NCI-H1105 treated with DMSO at 0.1 percent for 48 hours (cell line): ENCODE measurements at regions not wholly inside any gene's neighbourhood (a gene's known extent, or its start where the extent isn't known, plus 50 kb on each side); places are given as distances from the start of the nearest gene placed in this dataset.

Experiments
- DNase-seq: peaks from one replicate; lab custom pipeline; 2025; lab: John Stamatoyannopoulos, UW

- no peak for DNase-seq
Observed at GRCh38 chr13:79778741-79779460, 297.9 kb downstream of the NDFIP2 start.

- no peak for DNase-seq
Observed at GRCh38 chr13:79777504-79777903, 296.5 kb downstream of the NDFIP2 start.

DNA sequence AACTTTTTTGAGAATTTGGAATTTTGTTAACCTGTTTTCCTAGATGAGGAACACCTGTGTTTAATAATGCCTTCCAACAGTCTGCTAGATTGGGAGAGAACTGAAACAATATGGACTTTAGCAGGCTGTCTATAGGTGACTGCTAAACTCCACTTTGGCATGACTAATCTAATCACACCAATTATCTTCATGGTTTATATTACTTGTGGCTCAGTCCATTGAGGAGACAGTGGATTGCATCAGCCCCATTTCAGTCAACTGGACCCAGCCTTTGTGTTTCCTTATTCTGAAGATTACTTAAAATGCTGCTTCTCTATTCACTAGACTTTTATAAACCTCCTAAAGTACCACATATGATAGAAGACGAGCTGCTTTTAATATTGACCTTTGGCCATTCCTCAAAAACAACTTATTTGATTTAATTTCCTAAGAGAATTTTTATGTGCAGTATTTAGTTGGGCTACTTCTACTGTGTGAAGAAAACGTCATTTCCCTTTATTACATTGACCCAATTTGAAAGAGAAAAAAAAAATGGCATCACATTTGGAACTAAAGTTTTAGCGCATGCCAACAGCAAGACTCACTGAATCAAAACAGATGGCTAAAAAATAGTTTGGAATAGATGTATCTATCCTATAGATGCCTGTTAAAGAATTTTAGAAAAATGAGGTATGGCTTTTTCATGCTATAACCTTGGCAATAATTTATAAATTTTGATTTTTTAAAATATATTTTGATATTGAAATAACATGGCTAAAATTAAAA is 295.8 kb downstream of the NDFIP2 start:
- no peak for DNase-seq

- DNase-seq = no peak
Observed at GRCh38 chr13:79775830-79776229, 294.9 kb downstream of the NDFIP2 start.

DNA sequence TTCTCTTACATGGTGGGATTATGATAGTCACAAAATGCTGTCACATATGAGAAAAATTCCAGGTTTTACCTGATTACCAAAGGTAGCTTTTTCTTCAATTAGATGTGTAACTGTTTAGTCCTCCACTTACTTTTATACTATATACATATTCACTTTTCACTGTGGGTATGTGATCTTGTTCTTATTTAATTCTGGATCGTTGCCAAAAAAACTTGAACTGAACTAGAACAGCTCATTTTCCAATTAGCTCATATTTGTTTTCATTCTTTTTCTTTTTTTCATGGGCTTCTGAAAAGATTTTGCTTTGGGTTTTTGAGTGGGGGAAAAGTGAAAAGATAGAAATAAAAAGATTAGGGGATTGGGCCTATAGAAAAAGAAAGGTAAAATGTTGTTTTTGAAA is 291.9 kb downstream of the NDFIP2 start:
- DNase-seq = no peak

DNA sequence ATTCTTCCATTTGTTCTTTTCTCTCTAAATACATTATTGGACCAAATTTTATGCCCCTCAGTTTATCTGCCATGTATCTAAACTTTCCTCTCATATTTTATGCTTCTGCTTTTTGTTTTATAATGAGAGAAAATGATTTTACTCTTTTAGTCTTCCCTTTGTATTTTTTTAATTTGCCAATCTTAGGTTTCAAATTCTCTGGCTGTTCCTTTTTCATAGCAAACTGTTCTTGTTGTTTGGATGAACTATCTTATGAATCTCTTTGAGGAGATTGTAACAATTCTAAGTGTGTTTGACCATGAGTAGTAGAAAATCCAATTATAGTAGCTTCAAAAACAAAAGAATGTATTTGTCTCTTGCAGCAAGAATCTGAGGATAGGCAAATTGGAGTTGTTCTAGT is 290.5 kb downstream of the NDFIP2 start:
- no peak for DNase-seq

GRCh38 chr13:79770056-79770455 is 289.1 kb downstream of the NDFIP2 start:
- DNase-seq = no peak

- DNase-seq = no peak
Observed at GRCh38 chr13:79767126-79767525, 286.2 kb downstream of the NDFIP2 start.

- DNase-seq = no peak
Observed at GRCh38 chr13:79765331-79765730, 284.4 kb downstream of the NDFIP2 start.

DNA sequence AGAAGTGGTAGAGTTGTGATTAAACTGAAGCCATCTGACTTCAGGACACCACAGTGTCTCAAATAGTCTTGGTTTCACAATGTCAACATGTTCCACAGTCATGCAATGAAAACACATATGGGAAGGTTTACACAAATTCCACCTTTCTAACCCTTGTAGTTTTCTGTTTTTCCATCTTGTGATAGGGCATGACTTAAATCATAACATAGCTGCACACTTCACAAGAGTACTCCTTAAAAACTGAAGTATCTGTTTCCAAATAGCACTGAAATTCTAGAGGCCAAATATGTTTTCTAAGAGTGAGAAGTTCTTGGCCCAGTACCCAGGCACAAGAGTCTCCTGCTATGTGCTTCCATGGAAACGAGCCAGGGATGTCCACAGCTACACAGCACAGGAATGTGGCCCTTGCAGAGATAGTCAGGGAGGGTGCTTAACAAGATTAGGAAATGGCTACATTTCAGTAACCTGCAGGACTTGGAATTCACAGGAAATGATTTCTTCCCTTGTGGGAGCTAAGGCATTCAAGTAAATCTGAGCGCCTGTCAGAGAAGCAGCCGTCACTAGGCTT is 269.1 kb downstream of the NDFIP2 start:
- DNase-seq = no peak

GRCh38 chr13:79749566-79749965 is 268.6 kb downstream of the NDFIP2 start:
- DNase-seq = no peak

- DNase-seq = no peak
Observed at GRCh38 chr13:79745081-79745480, 264.1 kb downstream of the NDFIP2 start.

- DNase-seq = no peak
Observed at GRCh38 chr13:79742923-79743322, 262.0 kb downstream of the NDFIP2 start.

DNA sequence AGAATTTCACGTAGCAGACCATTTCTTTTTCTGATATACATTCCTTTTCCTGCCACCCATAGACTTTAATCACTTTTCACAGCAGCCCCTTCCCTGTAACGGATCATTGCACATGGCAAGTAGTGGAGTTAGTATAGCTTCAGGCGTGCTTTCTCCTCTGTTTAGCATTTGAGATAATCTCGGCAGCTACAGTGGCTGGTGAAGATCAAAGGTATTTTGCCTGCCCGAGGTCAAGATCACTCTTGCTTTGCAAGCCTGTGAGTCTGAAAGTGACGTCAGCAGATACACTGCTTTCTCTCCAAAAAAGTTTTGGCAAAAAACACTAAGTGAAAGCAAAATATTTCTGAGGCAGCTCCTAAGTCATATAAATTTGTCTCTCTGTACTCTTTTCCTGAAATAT is 260.0 kb downstream of the NDFIP2 start:
- DNase-seq = no peak

DNA sequence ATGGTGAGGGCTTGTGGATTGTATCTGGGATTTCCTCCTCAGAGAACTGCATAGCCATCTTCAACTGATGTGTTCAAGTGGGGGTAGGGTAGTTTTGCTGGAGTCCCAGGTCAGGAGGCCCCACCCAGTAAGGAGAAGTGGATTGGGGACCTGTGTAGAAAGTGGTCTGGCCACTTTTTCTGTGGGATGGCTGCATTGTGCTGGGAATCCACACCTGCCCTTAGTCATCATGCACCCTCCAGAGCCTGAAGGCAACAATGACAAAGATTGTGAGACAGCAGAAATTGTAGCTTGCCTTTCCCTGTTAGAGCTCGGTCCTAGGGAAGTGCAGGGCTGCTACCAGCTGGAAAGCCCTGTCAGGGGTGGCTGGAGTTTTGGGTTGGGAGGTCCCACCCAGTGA is 255.4 kb downstream of the NDFIP2 start:
- DNase-seq = no peak

- DNase-seq = no peak
Observed at GRCh38 chr13:79735228-79735627, 254.3 kb downstream of the NDFIP2 start.

DNA sequence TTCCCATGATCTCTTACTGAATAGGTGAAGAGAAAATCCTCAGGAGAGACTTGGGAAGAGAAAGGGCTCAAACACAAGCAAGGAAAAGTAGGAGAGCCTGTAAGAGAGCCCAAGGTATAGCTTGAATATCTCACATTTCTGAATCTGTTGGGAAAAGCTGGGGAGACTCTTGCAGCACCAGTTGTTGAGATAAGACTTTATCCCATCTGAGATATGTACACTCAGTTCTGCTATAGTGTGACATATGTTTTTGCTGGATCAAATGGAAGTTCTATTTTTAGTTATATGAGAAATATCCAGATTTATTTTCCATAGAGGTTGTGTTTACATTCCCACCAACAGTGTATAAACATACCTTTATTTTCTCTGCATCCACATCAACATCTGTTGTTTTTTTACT is 246.1 kb downstream of the NDFIP2 start:
- no peak for DNase-seq

GRCh38 chr13:79725841-79726240 is 244.9 kb downstream of the NDFIP2 start:
- DNase-seq = no peak

GRCh38 chr13:79724348-79725103 is 243.6 kb downstream of the NDFIP2 start:
- no peak for DNase-seq

GRCh38 chr13:79723519-79724024 is 242.6 kb downstream of the NDFIP2 start:
- DNase-seq = no peak

DNA sequence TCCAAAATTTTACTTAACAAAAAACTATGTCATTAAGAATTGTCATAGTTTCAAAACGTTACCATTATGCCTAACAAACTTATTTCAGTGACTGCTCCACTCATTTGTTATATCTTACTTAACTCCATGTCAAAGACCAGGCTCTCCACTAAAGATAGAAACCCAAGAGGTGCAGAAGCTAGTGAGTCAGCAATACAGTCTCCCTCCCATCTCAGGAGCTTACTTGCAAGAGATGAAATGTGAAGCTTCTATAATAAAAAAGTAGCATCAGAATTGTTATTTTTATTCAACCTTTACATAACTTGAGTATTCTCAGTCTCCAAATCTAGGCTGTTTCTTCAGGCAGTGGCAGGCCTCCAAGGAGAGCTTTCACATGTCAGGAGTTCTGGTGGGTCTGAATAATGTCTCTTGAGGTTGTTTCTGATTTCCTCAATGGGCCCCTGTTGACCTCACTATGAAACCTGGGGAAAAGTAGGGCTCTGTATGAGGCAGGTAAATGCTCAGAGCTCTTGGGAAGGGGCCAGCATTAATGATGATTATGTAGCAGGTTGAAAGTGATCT is 242.0 kb downstream of the NDFIP2 start:
- DNase-seq = no peak

DNA sequence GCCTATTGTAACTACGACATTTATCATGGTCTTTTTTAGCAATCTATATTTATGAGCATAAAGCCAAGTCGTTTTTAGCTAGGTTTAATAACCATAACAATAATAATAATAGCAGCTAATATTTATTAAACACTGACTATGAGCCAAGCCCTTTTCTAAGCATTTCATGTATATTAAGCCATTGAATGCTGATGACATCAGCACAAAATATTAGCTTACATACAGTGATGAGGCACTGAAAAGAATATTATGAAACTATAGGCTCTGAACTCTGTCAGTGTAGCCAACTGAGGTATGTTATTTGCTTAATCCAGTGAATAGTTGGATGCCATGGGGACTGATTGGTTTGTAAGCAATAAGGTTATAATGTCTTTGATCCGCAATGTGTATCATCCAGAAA is 235.2 kb downstream of the NDFIP2 start:
- DNase-seq = no peak
